ENCODE measurements at regions not wholly inside any gene's neighbourhood (a gene's known extent, or its start where the extent isn't known, plus 50 kb on each side); places are given as distances from the start of the nearest gene placed in this dataset.

- TF ChIP-seq, protein P1, sequence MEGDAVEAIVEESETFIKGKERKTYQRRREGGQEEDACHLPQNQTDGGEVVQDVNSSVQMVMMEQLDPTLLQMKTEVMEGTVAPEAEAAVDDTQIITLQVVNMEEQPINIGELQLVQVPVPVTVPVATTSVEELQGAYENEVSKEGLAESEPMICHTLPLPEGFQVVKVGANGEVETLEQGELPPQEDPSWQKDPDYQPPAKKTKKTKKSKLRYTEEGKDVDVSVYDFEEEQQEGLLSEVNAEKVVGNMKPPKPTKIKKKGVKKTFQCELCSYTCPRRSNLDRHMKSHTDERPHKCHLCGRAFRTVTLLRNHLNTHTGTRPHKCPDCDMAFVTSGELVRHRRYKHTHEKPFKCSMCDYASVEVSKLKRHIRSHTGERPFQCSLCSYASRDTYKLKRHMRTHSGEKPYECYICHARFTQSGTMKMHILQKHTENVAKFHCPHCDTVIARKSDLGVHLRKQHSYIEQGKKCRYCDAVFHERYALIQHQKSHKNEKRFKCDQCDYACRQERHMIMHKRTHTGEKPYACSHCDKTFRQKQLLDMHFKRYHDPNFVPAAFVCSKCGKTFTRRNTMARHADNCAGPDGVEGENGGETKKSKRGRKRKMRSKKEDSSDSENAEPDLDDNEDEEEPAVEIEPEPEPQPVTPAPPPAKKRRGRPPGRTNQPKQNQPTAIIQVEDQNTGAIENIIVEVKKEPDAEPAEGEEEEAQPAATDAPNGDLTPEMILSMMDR (IDR thresholded peaks at IDR 0.05): no peak
- TF ChIP-seq POLR2A (IDR thresholded peaks at IDR 0.05): no peak
Observed at GRCh38 chr16:6281994-6282393, 1050.7 kb upstream of the RBFOX1 start.
